Inferior parietal cortex (tissue), 1 donor: ENCODE measurements at regions not wholly inside any gene's neighbourhood (a gene's known extent, or its start where the extent isn't known, plus 50 kb on each side); places are given as distances from the start of the nearest gene placed in this dataset.
"Not testable (repeated sequence)": the region's sequence is repeated elsewhere in the genome, so short reads cannot be mapped to it uniquely, and the experiment has no call there.

Experiments
- DNase-seq: peaks from one replicate; pipeline ENCODE4 v3.0.0-alpha.2; 2016; ENCODE audit errors: extremely low spot score

- no peak for DNase-seq
These were observed 227.9 kb upstream of the TAS2R1 start for GRCh38 chr5:9858043-9858442.

GRCh38 chr5:9853309-9853708, 223.2 kb upstream of the TAS2R1 start:
- no peak for DNase-seq

GRCh38 chr5:9852671-9853070, 222.5 kb upstream of the TAS2R1 start:
- DNase-seq: peak; percentile 19

- peak; percentile 31 for DNase-seq
These were observed 221.3 kb upstream of the TAS2R1 start for GRCh38 chr5:9851458-9851857.

- DNase-seq: no peak
These were observed 220.3 kb upstream of the TAS2R1 start for GRCh38 chr5:9850456-9850855.

- DNase-seq: no peak
These were observed 217.5 kb upstream of the TAS2R1 start for GRCh38 chr5:9847631-9848030.

- no peak for DNase-seq
These were observed 215.0 kb upstream of the TAS2R1 start for GRCh38 chr5:9845185-9845584.

GRCh38 chr5:9841516-9842170, 211.5 kb upstream of the TAS2R1 start:
- DNase-seq: no peak

GRCh38 chr5:9838916-9839315, 208.8 kb upstream of the TAS2R1 start:
- DNase-seq: peak; percentile 55

GRCh38 chr5:9834871-9835770, 205.0 kb upstream of the TAS2R1 start:
- DNase-seq: no peak

- DNase-seq: no peak
These were observed 203.7 kb upstream of the TAS2R1 start for GRCh38 chr5:9833871-9834270.

- no peak for DNase-seq
These were observed 202.8 kb upstream of the TAS2R1 start for GRCh38 chr5:9832921-9833320.

- DNase-seq: no peak
These were observed 201.7 kb upstream of the TAS2R1 start for GRCh38 chr5:9831823-9832222.

- DNase-seq: no peak
These were observed 200.0 kb upstream of the TAS2R1 start for GRCh38 chr5:9830184-9830583.

GRCh38 chr5:9829621-9830020, 199.5 kb upstream of the TAS2R1 start:
- DNase-seq: no peak

- no peak for DNase-seq
These were observed 190.7 kb upstream of the TAS2R1 start for GRCh38 chr5:9820691-9821449.

- no peak for DNase-seq
These were observed 188.2 kb upstream of the TAS2R1 start for GRCh38 chr5:9818340-9818845.

GRCh38 chr5:9817819-9818218, 187.7 kb upstream of the TAS2R1 start:
- DNase-seq: no peak

- DNase-seq: no peak
These were observed 184.9 kb upstream of the TAS2R1 start for GRCh38 chr5:9815051-9815450.

- no peak for DNase-seq
These were observed 183.2 kb upstream of the TAS2R1 start for GRCh38 chr5:9813305-9813704.

GRCh38 chr5:9807366-9807765, 177.2 kb upstream of the TAS2R1 start:
- not testable (repeated sequence) for DNase-seq

- no peak for DNase-seq
These were observed 171.8 kb upstream of the TAS2R1 start for GRCh38 chr5:9801908-9802307.
